ENCODE measurements at regions not wholly inside any gene's neighbourhood (a gene's known extent, or its start where the extent isn't known, plus 50 kb on each side); places are given as distances from the start of the nearest gene placed in this dataset.

DNA sequence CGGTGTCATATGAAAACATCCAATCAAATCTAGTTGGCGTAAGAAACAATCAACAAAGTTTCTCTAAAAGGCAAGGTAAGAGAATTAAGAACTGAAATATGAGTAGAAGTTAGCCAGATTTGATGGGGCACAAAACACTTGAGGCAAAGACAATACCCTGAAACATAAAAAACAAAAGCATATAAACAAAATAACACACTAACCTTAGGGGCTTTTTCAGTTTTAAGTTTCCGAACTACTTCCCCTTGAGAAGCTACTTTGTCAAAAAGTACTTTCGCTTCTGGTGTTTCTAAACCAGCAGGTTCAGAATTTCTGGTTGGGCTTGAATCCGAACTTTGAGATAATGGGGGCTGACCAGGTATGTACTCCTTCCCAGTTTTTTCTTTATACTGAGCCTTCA is 57.9 kb downstream of the EPRS1 start:
- CTCF ChIA-PET, result no interaction called here
- intact Hi-C loops (cut with micrococcal nuclease; ENCODE audit: unreplicated experiment), result no loop called here
- no TSS peak for BruUV-seq (replicated peaks)

DNA sequence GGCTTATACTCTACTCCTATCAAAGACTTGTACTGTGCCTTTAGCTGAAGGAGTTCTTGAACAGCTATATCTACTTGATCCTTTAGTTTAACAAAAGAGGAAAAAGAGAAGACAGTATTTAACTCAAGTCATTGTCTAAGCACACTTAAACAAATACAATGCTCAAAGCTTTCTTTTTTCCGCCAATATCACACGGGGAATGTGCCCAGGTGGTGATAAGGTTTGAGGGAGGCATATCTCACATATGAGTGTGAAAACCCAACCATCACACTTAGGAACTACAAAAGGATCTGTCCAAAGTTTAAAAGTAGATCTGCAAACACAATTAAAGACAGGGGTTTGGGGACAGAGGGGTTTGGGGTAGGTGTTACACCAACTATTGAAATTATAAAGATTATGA is 59.0 kb upstream of the SLC30A10 start:
- POLR2A ChIA-PET (ENCODE audit: low non-redundant PET), result interaction anchor here (0.6 kb wide), 1 partner anchor 28 kb away, joined by 3 read pairs; no protein-coding TSS in a partner anchor
- DNase-seq (ENCODE audit: low spot score), result no peak
- TF ChIP-seq EZH2 (IDR thresholded peaks at IDR 0.05; ENCODE audit: borderline replicate concordance, low read depth, low read length, poor library complexity, severe bottlenecking), result no peak
- H3K4me1 ChIP-seq (ENCODE audit: insufficient read depth, low read length, poor library complexity, severe bottlenecking), result no peaks in the 10 kb centered on the region
- intact Hi-C loops (cut with micrococcal nuclease; ENCODE audit: unreplicated experiment), result no loop called here
- H3K27ac ChIP-seq (ENCODE audit: low read depth, low read length, poor library complexity, severe bottlenecking), result no peak overlapping the region
- peaks cover 40% of the 10 kb centered on the region for H3K36me3 ChIP-seq (ENCODE audit: insufficient read depth, low read length, poor library complexity, severe bottlenecking)
- CTCF ChIA-PET, result interaction anchor here (0.7 kb wide), 1 partner anchor 49 kb away, joined by 3 read pairs; no protein-coding TSS in a partner anchor
- H3K9me3 ChIP-seq (ENCODE audit: low read depth, low read length, poor library complexity, severe bottlenecking), result no peaks in the 10 kb centered on the region
- BruUV-seq (replicated peaks), result no TSS peak
- no peak overlapping the region for H3K4me3 ChIP-seq (ENCODE audit: low read depth, low read length, poor library complexity, severe bottlenecking)
- no peaks in the 10 kb centered on the region for H3K27me3 ChIP-seq (replicated peaks; ENCODE audit: insufficient read depth, low read depth, low read length, poor library complexity)

More for the DNA sequence above, 57.9 kb downstream of the EPRS1 start:
- Histone ChIP-seq H3K9me3 (ENCODE audit: low read depth, low read length, poor library complexity, severe bottlenecking) (no peaks in the 10 kb centered on the region), H3K4me3 (ENCODE audit: low read depth, low read length, poor library complexity, severe bottlenecking) (no peak overlapping the region), H3K4me1 (ENCODE audit: insufficient read depth, low read length, poor library complexity, severe bottlenecking) (no peaks in the 10 kb centered on the region), H3K27ac (ENCODE audit: low read depth, low read length, poor library complexity, severe bottlenecking) (no peak overlapping the region), H3K36me3 (ENCODE audit: insufficient read depth, low read length, poor library complexity, severe bottlenecking) (peaks cover 30% of the 10 kb centered on the region), H3K27me3 (replicated peaks; ENCODE audit: insufficient read depth, low read depth, low read length, poor library complexity) (no peaks in the 10 kb centered on the region)
- TF ChIP-seq, protein P1, sequence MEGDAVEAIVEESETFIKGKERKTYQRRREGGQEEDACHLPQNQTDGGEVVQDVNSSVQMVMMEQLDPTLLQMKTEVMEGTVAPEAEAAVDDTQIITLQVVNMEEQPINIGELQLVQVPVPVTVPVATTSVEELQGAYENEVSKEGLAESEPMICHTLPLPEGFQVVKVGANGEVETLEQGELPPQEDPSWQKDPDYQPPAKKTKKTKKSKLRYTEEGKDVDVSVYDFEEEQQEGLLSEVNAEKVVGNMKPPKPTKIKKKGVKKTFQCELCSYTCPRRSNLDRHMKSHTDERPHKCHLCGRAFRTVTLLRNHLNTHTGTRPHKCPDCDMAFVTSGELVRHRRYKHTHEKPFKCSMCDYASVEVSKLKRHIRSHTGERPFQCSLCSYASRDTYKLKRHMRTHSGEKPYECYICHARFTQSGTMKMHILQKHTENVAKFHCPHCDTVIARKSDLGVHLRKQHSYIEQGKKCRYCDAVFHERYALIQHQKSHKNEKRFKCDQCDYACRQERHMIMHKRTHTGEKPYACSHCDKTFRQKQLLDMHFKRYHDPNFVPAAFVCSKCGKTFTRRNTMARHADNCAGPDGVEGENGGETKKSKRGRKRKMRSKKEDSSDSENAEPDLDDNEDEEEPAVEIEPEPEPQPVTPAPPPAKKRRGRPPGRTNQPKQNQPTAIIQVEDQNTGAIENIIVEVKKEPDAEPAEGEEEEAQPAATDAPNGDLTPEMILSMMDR (conservative IDR thresholded peaks at IDR 0.05; ENCODE audit: low read depth, low read length), result no peak
- TF ChIP-seq EZH2 (IDR thresholded peaks at IDR 0.05; ENCODE audit: borderline replicate concordance, low read depth, low read length, poor library complexity, severe bottlenecking), result no peak
- POLR2A ChIA-PET (ENCODE audit: low non-redundant PET), result no interaction called here
- no peak for DNase-seq (ENCODE audit: low spot score)

DNA sequence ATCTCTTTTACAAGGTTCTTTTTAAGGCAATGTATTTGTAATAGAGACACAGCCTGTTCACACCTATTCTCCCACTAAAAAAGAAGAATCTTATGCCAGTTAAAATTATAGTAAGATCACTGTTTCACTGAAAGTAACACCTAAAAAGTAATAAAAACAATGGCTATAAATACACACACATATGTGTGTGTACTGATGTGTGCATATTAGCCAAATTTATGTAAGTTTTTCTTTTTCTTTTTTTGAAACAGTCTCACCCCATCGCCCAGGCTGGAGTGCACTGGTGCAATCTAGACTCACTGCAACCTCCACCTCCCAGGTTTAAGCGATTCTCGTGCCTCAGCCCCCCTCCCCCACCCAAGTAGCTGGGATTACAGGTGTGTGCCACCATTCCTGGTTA is 56.8 kb upstream of the SLC30A10 start:
- Histone ChIP-seq H3K9me3 (ENCODE audit: low read depth, low read length, poor library complexity, severe bottlenecking) (no peaks in the 10 kb centered on the region), H3K27ac (ENCODE audit: low read depth, low read length, poor library complexity, severe bottlenecking) (no peak overlapping the region), H3K27me3 (replicated peaks; ENCODE audit: insufficient read depth, low read depth, low read length, poor library complexity) (no peaks in the 10 kb centered on the region), H3K4me3 (ENCODE audit: low read depth, low read length, poor library complexity, severe bottlenecking) (no peak overlapping the region), H3K36me3 (ENCODE audit: insufficient read depth, low read length, poor library complexity, severe bottlenecking) (peaks cover 49% of the 10 kb centered on the region), H3K4me1 (ENCODE audit: insufficient read depth, low read length, poor library complexity, severe bottlenecking) (no peaks in the 10 kb centered on the region)
- TF ChIP-seq, protein P1 (conservative IDR thresholded peaks at IDR 0.05; ENCODE audit: low read depth, low read length), result no peak
- TF ChIP-seq EZH2 (IDR thresholded peaks at IDR 0.05; ENCODE audit: borderline replicate concordance, low read depth, low read length, poor library complexity, severe bottlenecking), result no peak
- intact Hi-C loops (cut with micrococcal nuclease; ENCODE audit: unreplicated experiment), result no loop called here
- CTCF ChIA-PET, result no interaction called here
- no peak for DNase-seq (ENCODE audit: low spot score)
- POLR2A ChIA-PET (ENCODE audit: low non-redundant PET), result no interaction called here
- BruUV-seq (replicated peaks), result no TSS peak
